GM20000 (cell line): ENCODE measurements at regions not wholly inside any gene's neighbourhood (a gene's known extent, or its start where the extent isn't known, plus 50 kb on each side); places are given as distances from the start of the nearest gene placed in this dataset.

Source experiments
- DNase-seq: peaks from one replicate; pipeline ENCODE4 v3.0.0; 2012; ENCODE audit warnings: low spot score
- CTCF ChIP-seq: IDR thresholded peaks from 2 replicates; pipeline ENCODE4 v1.5.1; 2012; ENCODE audit warnings: mild to moderate bottlenecking, control low read depth; ENCODE audit errors: extremely low read depth, missing control alignments

GRCh38 chr4:123469696-123470095, 73.1 kb downstream of the SPRY1 start:
- TF ChIP-seq CTCF: no peak

GRCh38 chr4:123470640-123471039, 74.0 kb downstream of the SPRY1 start:
- no peak for DNase-seq
- no peak for TF ChIP-seq CTCF

More at GRCh38 chr4:123469696-123470095, 73.1 kb downstream of the SPRY1 start:
- no peak for DNase-seq

DNA sequence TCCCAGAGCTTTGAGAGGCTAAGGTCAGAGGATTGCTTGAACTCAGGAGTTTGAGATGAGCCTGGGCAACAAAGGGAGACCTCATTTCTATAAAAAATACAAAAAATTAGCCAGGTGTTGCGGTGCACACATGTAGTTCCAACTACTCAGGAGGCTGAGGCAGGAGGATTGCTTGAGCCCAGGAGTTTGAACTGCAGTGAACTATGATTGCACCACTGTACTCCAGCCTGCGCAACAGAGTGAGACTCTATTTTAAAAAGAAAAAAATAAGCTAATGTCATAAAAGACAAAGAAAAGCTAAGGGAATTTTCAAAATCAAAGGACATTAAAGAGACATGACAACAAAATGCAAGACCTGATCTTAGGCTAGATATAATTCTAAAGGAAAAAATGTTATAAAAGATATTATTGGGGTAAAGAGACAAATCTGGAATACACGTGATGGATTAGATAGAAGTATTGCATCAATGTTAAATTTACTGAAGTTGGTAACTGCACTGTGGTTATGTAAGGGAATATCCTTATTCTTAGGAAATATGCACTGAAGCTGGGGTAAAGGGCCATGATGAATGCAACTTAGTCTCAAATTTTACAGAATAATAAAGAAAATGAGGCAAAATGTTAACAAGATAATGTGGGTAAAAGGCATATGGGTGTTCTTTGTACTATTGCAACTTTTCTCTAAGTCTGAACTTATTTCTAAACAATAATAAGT, 75.2 kb downstream of the SPRY1 start:
- DNase-seq: no peak
- TF ChIP-seq CTCF: no peak

DNA sequence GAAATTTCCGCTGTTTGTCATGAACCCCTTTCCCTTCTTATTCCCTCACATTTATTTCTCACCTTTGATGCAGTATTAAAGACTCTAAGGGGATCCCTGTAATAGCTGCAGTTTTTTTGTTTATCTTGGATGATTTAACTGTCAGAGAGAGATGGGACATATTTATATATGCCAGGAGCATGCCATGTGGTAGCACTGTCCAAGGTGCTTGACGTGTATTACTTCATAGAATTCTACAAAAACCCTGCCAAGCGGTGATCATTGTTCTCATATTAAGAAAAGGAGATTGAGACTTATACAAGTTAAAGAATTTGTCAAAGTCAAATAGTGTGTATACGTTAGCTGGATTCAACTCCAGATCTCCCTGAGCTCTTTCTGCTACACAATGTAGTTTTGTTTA, 78.2 kb downstream of the SPRY1 start:
- no peak for DNase-seq
- TF ChIP-seq CTCF: no peak

- no peak for TF ChIP-seq CTCF
- DNase-seq: no peak
These were observed 79.5 kb downstream of the SPRY1 start for GRCh38 chr4:123476089-123476488.

GRCh38 chr4:123477711-123478209, 81.2 kb downstream of the SPRY1 start:
- DNase-seq: no peak
- no peak for TF ChIP-seq CTCF

GRCh38 chr4:123478859-123479345, 82.3 kb downstream of the SPRY1 start:
- DNase-seq: no peak
- no peak for TF ChIP-seq CTCF
